K562 (cell line): ENCODE measurements at regions not wholly inside any gene's neighbourhood (a gene's known extent, or its start where the extent isn't known, plus 50 kb on each side); places are given as distances from the start of the nearest gene placed in this dataset.

ENCODE experiments used
- ATAC-seq: fragments of 200-7000 bp; cut with Tn5 transposase; 3 replicates; pipeline ENCODE4 v1.9.1; 2020; ENCODE audit warnings: moderate library complexity
- BruUV-seq: library from RNA; stranded (reverse); fragments of 400-500 nt; replicated peaks from 2 replicates; lab custom pipeline; 2021; lab: Mats Ljungman, UMichigan
- CTCF ChIA-PET: fragments of 300-600 bp; formaldehyde crosslinking; extraction: SDS; loops from one replicate; lab custom pipeline; 2021; ENCODE audit warnings: low intra/inter-chr PET ratio; lab: Yijun Ruan, JAX
- POLR2A ChIA-PET: fragments of 300-600, 350-650 bp; sonication (Branson Sonifier 250); formaldehyde crosslinking; extraction: SDS; loops from one replicate; lab custom pipeline; 2021; ENCODE audit warnings: antibody characterized with exemption, inconsistent platforms; lab: Yijun Ruan, JAX
- DNase-seq, 4 experiments: peaks; one replicate each; pipeline versions ENCODE4 v3.0.0 to v3.0.0-alpha.2; 2011 to 2018; ENCODE audit warnings: low spot score in 3 of 4, mixed read lengths in 3 of 4; ENCODE audit errors: extremely low read depth in 1 of 4
- FAIRE-seq: peaks from 2 replicates; lab custom pipeline; 2011; peaks lifted over from hg19 to GRCh38; lab: Jason Lieb, UNC
- H2AFZ ChIP-seq: 2 replicates; pipeline ENCODE4 v1.6.0; 2011; ENCODE audit warnings: low read depth, low read length, control low read depth, inconsistent platforms
- H3K27ac ChIP-seq: fragments of 200-600 bp; 3 replicates; pipeline ENCODE4 v1.8.0; 2011; ENCODE audit warnings: low read depth, mild to moderate bottlenecking, control low read depth, inconsistent platforms, low read length, moderate library complexity, mixed read lengths; ENCODE audit errors: extremely low read depth
- H3K27me3 ChIP-seq, 2 experiments: fragments of 300-600 bp in 1 of 2; 2 replicates in 1 of 2; 3 replicates in 1 of 2; pipeline versions ENCODE4 v1.6.0 to v1.8.0; 2011; ENCODE audit warnings: inconsistent platforms in 2 of 2, low read length in 2 of 2, mild to moderate bottlenecking in 1 of 2, mixed read lengths in 1 of 2, moderate library complexity in 1 of 2; ENCODE audit not compliant: control insufficient read depth in 2 of 2, insufficient read depth in 2 of 2
- H3K36me3 ChIP-seq: fragments of 300-600 bp; 3 replicates; pipeline ENCODE4 v1.8.0; 2011; ENCODE audit warnings: mild to moderate bottlenecking, low read length, inconsistent platforms; ENCODE audit not compliant: control insufficient read depth, insufficient read depth
- H3K4me1 ChIP-seq, 2 experiments: fragments of 200-600 bp in 1 of 2; replicated peaks in 1 of 2; 2 replicates in 1 of 2; 3 replicates in 1 of 2; pipeline versions ENCODE4 v1.5.1 to v1.8.0; 2011; ENCODE audit warnings: inconsistent platforms in 2 of 2, low read length in 2 of 2, mild to moderate bottlenecking in 1 of 2, mixed read lengths in 1 of 2, moderate library complexity in 1 of 2; ENCODE audit not compliant: control insufficient read depth in 2 of 2, insufficient read depth in 2 of 2
- H3K4me2 ChIP-seq: 2 replicates; pipeline ENCODE4 v1.6.1; 2011; ENCODE audit warnings: low read length, control low read depth, inconsistent platforms, mixed read lengths; ENCODE audit not compliant: insufficient read depth
- H3K4me3 ChIP-seq: fragments of 200-600 bp; sonication (generic), shearing (Covaris generic); 2 replicates; pipeline ENCODE4 v1.5.1; 2016; ENCODE audit warnings: control low read depth, inconsistent platforms
- H3K79me2 ChIP-seq: fragments of 200-600 bp; 3 replicates; pipeline ENCODE4 v1.8.0; 2011; ENCODE audit warnings: low read length, inconsistent platforms; ENCODE audit not compliant: control insufficient read depth, insufficient read depth
- H3K9ac ChIP-seq, 2 experiments: 2 replicates each; pipeline versions ENCODE4 v1.6.0 to v1.6.1; 2011; ENCODE audit warnings: low read depth in 2 of 2, low read length in 2 of 2, control low read depth in 1 of 2, inconsistent platforms in 1 of 2, mild to moderate bottlenecking in 1 of 2, mixed read lengths in 1 of 2; ENCODE audit not compliant: insufficient read depth in 1 of 2
- H3K9me1 ChIP-seq: one replicate; pipeline ENCODE4 v1.6.0; 2011; ENCODE audit warnings: inconsistent platforms, mild to moderate bottlenecking, low read length, moderate library complexity; ENCODE audit not compliant: control insufficient read depth, insufficient read depth
- H3K9me3 ChIP-seq: replicated peaks from 2 replicates; pipeline ENCODE4 v1.5.1; 2011; ENCODE audit warnings: low read depth, low read length, inconsistent platforms; ENCODE audit not compliant: control insufficient read depth, insufficient read depth
- H4K20me1 ChIP-seq: replicated peaks from 2 replicates; pipeline ENCODE4 v1.6.1; 2011; ENCODE audit warnings: low read length, inconsistent platforms, mixed read lengths; ENCODE audit not compliant: control insufficient read depth, insufficient read depth
- ETS2 ChIP-seq: IDR thresholded peaks from 2 replicates; pipeline ENCODE4 v1.6.1; 2016; ENCODE audit warnings: borderline replicate concordance, missing genetic modification characterization, mild to moderate bottlenecking, moderate library complexity, missing compliant biosample characterization; ENCODE audit not compliant: poor library complexity, severe bottlenecking
- ETV5 ChIP-seq: sonication (generic); formaldehyde crosslinking; IDR thresholded peaks from 2 replicates; pipeline ENCODE4 v1.4.0; 2020; ENCODE audit warnings: low read depth, mild to moderate bottlenecking, missing genetic modification reagents
- GATAD2A ChIP-seq: fragments of 450-650 bp; IDR thresholded peaks from 2 replicates; pipeline ENCODE4 v1.6.1; 2017
- HNRNPH1 ChIP-seq: fragments of 200-400 bp; formaldehyde crosslinking; optimal IDR thresholded peaks from 2 replicates; pipeline ENCODE3; 2017; ENCODE audit warnings: low read depth, mild to moderate bottlenecking, low read length, moderate library complexity
- MCM2 ChIP-seq: fragments of 450-650 bp; IDR thresholded peaks from 2 replicates; pipeline ENCODE4 v1.6.1; 2017; ENCODE audit warnings: low read depth, mild to moderate bottlenecking
- MCM5 ChIP-seq: fragments of 450-650 bp; IDR thresholded peaks from 2 replicates; pipeline ENCODE4 v1.6.1; 2016; ENCODE audit warnings: low read depth
- OTX1 ChIP-seq: fragments of 450-650 bp; formaldehyde crosslinking; IDR thresholded peaks from 2 replicates; pipeline ENCODE4 v1.4.0; 2022; ENCODE audit warnings: mild to moderate bottlenecking
- PHTF2 ChIP-seq: fragments of 250-450 bp; sonication (Bioruptor Pico); IDR thresholded peaks from 2 replicates; pipeline ENCODE4 v1.5.0; 2021; ENCODE audit warnings: mild to moderate bottlenecking
- RFX1 ChIP-seq: fragments of 450-650 bp; IDR thresholded peaks from 2 replicates; pipeline ENCODE4 v1.6.1; 2016; ENCODE audit warnings: mild to moderate bottlenecking, moderate library complexity
- SAP30 ChIP-seq: fragments of 200-600 bp; sonication (generic); IDR thresholded peaks from 2 replicates; pipeline ENCODE4 v1.6.1; 2012; ENCODE audit warnings: borderline replicate concordance, low read depth, mild to moderate bottlenecking, moderate library complexity, low read length, control low read depth, inconsistent platforms; ENCODE audit not compliant: insufficient read depth, poor library complexity, severe bottlenecking
- ZNF24 ChIP-seq: fragments of 450-650 bp; IDR thresholded peaks from 2 replicates; pipeline ENCODE4 v1.6.1; 2016
- WGBS: fragments of 100-300 bp; shearing (Covaris generic); methylation state at CpG from one replicate; pipeline ENCODE4 v1.1.6; 2016; ENCODE audit warnings: low coverage, mixed read lengths; ENCODE audit not compliant: insufficient coverage; ENCODE audit errors: missing lambda C conversion rate; 5-methylcytosine and 5-hydroxymethylcytosine counted together
- in situ Hi-C: fragments of 300-500 bp; cut with MboI; formaldehyde crosslinking; loops from 4 replicates; pipeline ENCODE4 v1.15.0; 2018; ENCODE audit warnings: inconsistent platforms, mixed read lengths
- intact Hi-C: fragments of 100-400 bp; cut with micrococcal nuclease; formaldehyde crosslinking; loops from 2 replicates; pipeline ENCODE4 v1.14.2; 2022
- TF ChIP-seq, protein P1 (sequence below): fragments of 250-450 bp; sonication (Bioruptor Pico); IDR thresholded peaks from 2 replicates; pipeline ENCODE4 v1.5.0; 2020; ENCODE audit warnings: mild to moderate bottlenecking
- TF ChIP-seq, protein P2 (sequence below): fragments of 250-450 bp; sonication (Bioruptor Pico); IDR thresholded peaks from 2 replicates; pipeline ENCODE4 v1.8.0; 2021; ENCODE audit warnings: moderate library complexity, mild to moderate bottlenecking, inconsistent platforms

DNA sequence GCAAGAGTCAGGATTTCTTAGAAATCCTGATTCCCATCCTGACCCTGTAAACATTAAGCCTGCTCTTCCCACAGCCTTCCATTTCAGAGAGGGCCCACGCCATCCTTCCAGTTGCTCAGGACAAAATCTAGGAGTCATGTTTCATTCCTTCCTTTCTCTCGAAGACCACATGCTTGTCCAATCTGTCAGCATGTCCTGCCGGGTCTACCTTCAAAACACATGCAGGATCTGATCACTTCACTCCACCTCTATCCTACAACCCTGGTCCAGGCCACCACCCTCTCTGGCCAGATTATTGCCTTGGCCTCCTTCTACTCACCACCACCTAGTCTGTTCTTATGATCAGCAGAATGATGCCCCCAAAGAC is 79.8 kb downstream of the C5orf15 start:
- H3K4me1 ChIP-seq = peaks cover 9 to 10% of the 10 kb centered on the region in 2 experiments; a peak in 4 of 5 replicates
- 40% methylated on average over 3 of the region's 3 CpGs for WGBS
- in situ Hi-C loops (no loop called here), intact Hi-C loops (no loop called here)
- H3K4me2 ChIP-seq = no peak overlapping the region
- no peak overlapping the region for H3K9ac ChIP-seq
- no peak for TF ChIP-seq GATAD2A
- peaks cover 0 to 3% of the 10 kb centered on the region in 2 experiments; a peak in 1 of 5 replicates for H3K27me3 ChIP-seq
- ChIA-PET CTCF (no interaction called here), POLR2A (no interaction called here)
- no peak overlapping the region for H3K27ac ChIP-seq
- no peaks in the 10 kb centered on the region for H3K9me1 ChIP-seq
- no peaks in the 10 kb centered on the region for H3K36me3 ChIP-seq
- H2AFZ ChIP-seq = no peak overlapping the region
- no TSS peak for BruUV-seq
- no peaks in the 10 kb centered on the region; the same call in 1 of the 2 replicates for H3K9me3 ChIP-seq
- no peak for FAIRE-seq
- H3K79me2 ChIP-seq = no peaks in the 10 kb centered on the region
- H4K20me1 ChIP-seq = no peaks in the 10 kb centered on the region
- DNase-seq = no peak
- no peak for ATAC-seq
- H3K4me3 ChIP-seq = no peak overlapping the region

DNA sequence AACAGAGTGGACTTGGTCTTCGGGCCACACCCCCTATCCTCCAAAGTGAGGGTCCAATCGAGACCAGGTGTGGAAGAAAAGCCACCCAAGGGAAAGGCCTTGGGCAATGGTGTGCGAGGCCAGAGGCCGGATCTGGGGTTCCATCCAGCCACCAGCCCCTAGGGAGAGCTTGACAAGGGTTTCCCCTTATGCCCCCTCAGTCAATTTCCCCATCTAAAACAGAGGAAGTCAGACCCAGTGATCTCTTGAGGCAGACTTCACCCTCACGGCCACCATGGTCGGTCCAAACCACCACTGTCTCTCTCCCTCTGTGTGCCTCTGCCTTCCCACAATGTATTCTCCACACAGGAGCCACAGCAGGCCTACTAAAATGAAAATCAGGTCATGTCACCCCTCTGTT is 82.9 kb downstream of the C5orf15 start:
- Histone ChIP-seq H3K79me2 (no peaks in the 10 kb centered on the region), H2AFZ (no peak overlapping the region), H3K9me3 (no peaks in the 10 kb centered on the region; the same call in 1 of the 2 replicates), H3K36me3 (no peaks in the 10 kb centered on the region), H3K9ac (no peak overlapping the region), H3K9me1 (no peaks in the 10 kb centered on the region), H3K27ac (no peak overlapping the region), H3K4me3 (no peak overlapping the region), H4K20me1 (no peaks in the 10 kb centered on the region), H3K4me1 (peaks cover 10% of the 10 kb centered on the region in 2 experiments; a peak in 3 of 5 replicates), H3K27me3 (peaks cover 2 to 15% of the 10 kb centered on the region in 2 experiments; a peak in 4 of 5 replicates), H3K4me2 (no peak overlapping the region)
- intact Hi-C loops (no loop called here), in situ Hi-C loops (no loop called here)
- no peak for DNase-seq
- TF ChIP-seq HNRNPH1 (no peak), RFX1 (no peak), MCM2 (no peak), MCM5 (no peak), OTX1 (CRISPR knock-in tag) (no peak), ETV5 (no peak), PHTF2 (CRISPR knock-in tag) (no peak), ETS2 (tag) (no peak), SAP30 (no peak), ZNF24 (no peak)
- TF ChIP-seq, protein P1, sequence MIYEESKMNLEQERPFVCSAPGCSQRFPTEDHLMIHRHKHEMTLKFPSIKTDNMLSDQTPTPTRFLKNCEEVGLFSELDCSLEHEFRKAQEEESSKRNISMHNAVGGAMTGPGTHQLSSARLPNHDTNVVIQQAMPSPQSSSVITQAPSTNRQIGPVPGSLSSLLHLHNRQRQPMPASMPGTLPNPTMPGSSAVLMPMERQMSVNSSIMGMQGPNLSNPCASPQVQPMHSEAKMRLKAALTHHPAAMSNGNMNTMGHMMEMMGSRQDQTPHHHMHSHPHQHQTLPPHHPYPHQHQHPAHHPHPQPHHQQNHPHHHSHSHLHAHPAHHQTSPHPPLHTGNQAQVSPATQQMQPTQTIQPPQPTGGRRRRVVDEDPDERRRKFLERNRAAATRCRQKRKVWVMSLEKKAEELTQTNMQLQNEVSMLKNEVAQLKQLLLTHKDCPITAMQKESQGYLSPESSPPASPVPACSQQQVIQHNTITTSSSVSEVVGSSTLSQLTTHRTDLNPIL = no peak
- TF ChIP-seq, protein P2, sequence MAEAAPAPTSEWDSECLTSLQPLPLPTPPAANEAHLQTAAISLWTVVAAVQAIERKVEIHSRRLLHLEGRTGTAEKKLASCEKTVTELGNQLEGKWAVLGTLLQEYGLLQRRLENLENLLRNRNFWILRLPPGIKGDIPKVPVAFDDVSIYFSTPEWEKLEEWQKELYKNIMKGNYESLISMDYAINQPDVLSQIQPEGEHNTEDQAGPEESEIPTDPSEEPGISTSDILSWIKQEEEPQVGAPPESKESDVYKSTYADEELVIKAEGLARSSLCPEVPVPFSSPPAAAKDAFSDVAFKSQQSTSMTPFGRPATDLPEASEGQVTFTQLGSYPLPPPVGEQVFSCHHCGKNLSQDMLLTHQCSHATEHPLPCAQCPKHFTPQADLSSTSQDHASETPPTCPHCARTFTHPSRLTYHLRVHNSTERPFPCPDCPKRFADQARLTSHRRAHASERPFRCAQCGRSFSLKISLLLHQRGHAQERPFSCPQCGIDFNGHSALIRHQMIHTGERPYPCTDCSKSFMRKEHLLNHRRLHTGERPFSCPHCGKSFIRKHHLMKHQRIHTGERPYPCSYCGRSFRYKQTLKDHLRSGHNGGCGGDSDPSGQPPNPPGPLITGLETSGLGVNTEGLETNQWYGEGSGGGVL (CRISPR knock-in tag) = no peak
- WGBS = 31% methylated on average over 2 of the region's 6 CpGs
- BruUV-seq = no TSS peak
- no peak for ATAC-seq
- ChIA-PET CTCF (no interaction called here), POLR2A (interaction anchor here (0.6 to 3.6 kb wide), 2 partner anchors 10 to 11 kb away, joined by 3 to 15 read pairs; no protein-coding TSS in a partner anchor)
- FAIRE-seq = no peak
